ENCODE measurements at regions not wholly inside any gene's neighbourhood (a gene's known extent, or its start where the extent isn't known, plus 50 kb on each side); places are given as distances from the start of the nearest gene placed in this dataset.

GRCh38 chr12:91523831-91524230 lies 341.2 kb upstream of the DCN start:
- TF ChIP-seq YY1 (IDR thresholded peaks at IDR 0.05; ENCODE audit: insufficient read depth, insufficient read length) (no peak), SUZ12 (IDR thresholded peaks at IDR 0.05; ENCODE audit: extremely low read depth, insufficient read depth, insufficient read length) (no peak)
